GM18867 (cell line): ENCODE measurements at regions not wholly inside any gene's neighbourhood (a gene's known extent, or its start where the extent isn't known, plus 50 kb on each side); places are given as distances from the start of the nearest gene placed in this dataset.
A peak's percentile ranks its signal among the peaks of the same experiment; 100 is the strongest.
"Not testable (repeated sequence)": the region's sequence is repeated elsewhere in the genome, so short reads cannot be mapped to it uniquely, and the experiment has no call there.

Experiments
- ATAC-seq: cut with Tn5 transposase; IDR thresholded peaks from one replicate; pipeline ENCODE4 v1.9.1; 2021; ENCODE audit warnings: mild to moderate bottlenecking, moderate library complexity; ENCODE audit not compliant: unreplicated experiment

DNA sequence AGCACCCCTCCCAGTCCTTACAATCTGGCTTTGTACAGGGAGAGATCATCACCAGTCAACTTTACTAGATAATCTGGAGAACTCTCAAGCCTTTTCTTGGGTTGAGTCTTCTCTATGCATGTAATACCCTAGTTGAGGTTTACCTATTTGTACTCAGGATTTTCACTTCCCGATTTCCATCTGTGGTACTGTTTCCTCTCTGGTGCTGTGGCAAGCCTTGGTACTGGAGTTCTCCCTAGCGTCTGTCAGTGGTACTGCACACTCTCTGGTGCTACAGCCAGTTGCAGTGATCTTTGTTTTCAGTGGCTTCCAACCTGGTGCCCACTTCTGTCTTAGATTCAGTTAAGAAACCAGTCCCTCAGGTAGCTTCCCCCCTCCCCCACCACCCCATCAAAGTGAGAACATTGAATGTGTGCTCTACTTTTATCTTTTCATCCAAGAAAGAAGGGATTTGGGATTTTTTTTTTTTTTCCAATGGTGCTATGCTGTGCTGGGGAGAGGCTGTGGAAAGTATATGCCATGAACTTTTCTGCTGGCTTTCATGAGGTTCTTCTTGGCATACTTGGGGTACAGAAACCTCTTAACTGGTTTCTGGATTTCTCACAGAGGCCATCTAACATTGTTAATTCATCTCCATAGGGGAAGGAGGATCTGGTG, 69.4 kb upstream of the EVL start:
- ATAC-seq, result peak; percentile 99

GRCh38 chr14:99996951-99997571, 68.2 kb upstream of the EVL start:
- no peak for ATAC-seq

DNA sequence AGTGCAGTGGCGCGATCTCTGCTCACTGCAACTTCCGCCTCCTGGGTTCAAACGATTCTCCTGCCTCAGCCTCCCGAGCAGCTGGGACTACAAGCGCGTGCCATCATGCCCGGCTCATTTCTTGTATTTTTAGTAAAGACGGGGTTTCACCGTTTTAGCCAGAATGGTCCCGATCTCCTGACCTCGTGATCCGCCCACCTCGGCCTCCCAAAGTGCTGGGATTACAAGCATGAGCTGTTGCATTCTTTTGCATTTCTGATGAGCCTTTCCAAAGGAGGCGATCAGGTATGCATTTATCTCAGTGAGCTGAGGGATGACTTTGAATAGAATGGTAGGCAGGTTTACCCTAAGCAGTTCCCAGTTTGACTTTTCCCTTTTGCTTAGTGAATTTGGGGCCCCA, 64.8 kb upstream of the EVL start:
- ATAC-seq, result not testable (repeated sequence)

- ATAC-seq, result no peak
Measured at GRCh38 chr14:100004392-100004791, 60.8 kb upstream of the EVL start.

- ATAC-seq, result no peak
Measured at GRCh38 chr14:100007254-100007653, 58.0 kb upstream of the EVL start.

DNA sequence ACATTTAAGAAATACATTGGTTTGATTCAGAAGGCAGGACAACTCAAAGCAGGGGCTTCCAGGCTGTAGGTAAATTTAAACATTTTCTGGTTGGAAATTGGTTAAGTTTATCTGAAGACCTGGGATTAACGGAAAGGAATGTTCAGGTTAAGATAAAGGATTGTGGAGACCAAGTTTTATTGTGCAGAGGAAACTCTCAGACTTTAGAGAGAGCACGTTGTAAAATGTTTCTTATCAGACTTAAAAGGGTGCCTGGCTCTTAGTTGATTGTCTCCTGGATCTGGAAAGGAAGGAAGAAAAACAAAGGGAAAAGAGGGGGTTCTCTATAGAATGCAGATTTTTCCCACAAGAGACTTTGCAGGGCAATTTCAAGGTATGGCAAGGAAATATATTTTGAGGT, 55.4 kb upstream of the EVL start:
- not testable (repeated sequence) for ATAC-seq

GRCh38 chr14:100010679-100011078, 54.5 kb upstream of the EVL start:
- ATAC-seq, result no peak

GRCh38 chr14:100011628-100012325, 53.4 kb upstream of the EVL start:
- ATAC-seq, result no peak

GRCh38 chr14:100012478-100013327, 52.5 kb upstream of the EVL start:
- no peak for ATAC-seq

DNA sequence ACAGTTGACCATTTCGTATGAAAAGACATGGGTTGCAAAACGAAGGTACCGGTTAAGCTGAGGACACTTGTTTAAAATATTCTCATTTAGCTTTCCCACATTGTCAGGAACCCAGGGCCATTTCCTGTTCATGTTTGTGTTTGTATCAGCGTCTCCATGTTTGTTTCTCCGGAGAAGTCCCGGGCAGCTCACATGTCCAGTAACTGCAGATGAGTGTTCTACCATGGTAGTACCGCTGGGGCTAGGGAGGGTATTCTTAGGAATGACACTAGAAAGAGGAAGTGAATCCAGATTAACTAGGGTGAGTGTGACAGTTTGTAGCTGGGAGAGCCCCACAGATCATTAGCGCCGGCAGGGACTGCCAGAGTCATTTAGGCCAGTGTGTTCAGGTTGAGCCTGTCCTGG, 50.0 kb upstream of the EVL start:
- no peak for ATAC-seq
